ENCODE measurements at regions not wholly inside any gene's neighbourhood (a gene's known extent, or its start where the extent isn't known, plus 50 kb on each side); places are given as distances from the start of the nearest gene placed in this dataset.

- no peaks in the 10 kb centered on the region for H3K9me3 ChIP-seq
- intact Hi-C loops (cut with DNase I): no loop called here
- H3K36me3 ChIP-seq (replicated peaks in 1 of 2; ENCODE audit: insufficient read depth in 1 of 2, low read depth in 2 of 2): no peaks in the 10 kb centered on the region
- TF ChIP-seq CTCF (IDR thresholded peaks at IDR 0.05) (no peak), POLR2A (IDR thresholded peaks at IDR 0.05) (no peak)
- WGBS, 2 donors: 32 to 48% methylated on average over 2 of the region's 2 CpGs
- H3K4me3 ChIP-seq: no peak overlapping the region
- DNase-seq (no peak), ATAC-seq (no peak)
- no peak overlapping the region for H3K27ac ChIP-seq
- H3K4me1 ChIP-seq: no peaks in the 10 kb centered on the region
- no peaks in the 10 kb centered on the region for H3K27me3 ChIP-seq
Observed at GRCh38 chr9:12274577-12274976, 418.6 kb upstream of the TYRP1 start.

- Histone ChIP-seq H3K4me1 (no peaks in the 10 kb centered on the region), H3K36me3 (replicated peaks in 1 of 2; ENCODE audit: insufficient read depth in 1 of 2, low read depth in 2 of 2) (no peaks in the 10 kb centered on the region), H3K27ac (no peak overlapping the region), H3K27me3 (no peaks in the 10 kb centered on the region), H3K4me3 (no peak overlapping the region), H3K9me3 (no peaks in the 10 kb centered on the region)
- ATAC-seq (no peak), DNase-seq (no peak)
- TF ChIP-seq CTCF (IDR thresholded peaks at IDR 0.05): no peak
- no peak for TF ChIP-seq POLR2A (IDR thresholded peaks at IDR 0.05)
- intact Hi-C loops (cut with DNase I): no loop called here
- 52 to 66% methylated on average over 1 of the region's 1 CpG for WGBS, 2 donors
Observed at GRCh38 chr9:12276505-12276904, 416.7 kb upstream of the TYRP1 start.

- Histone ChIP-seq H3K36me3 (replicated peaks in 1 of 2; ENCODE audit: insufficient read depth in 1 of 2, low read depth in 2 of 2) (no peaks in the 10 kb centered on the region), H3K9me3 (no peaks in the 10 kb centered on the region), H3K27ac (no peak overlapping the region), H3K27me3 (no peaks in the 10 kb centered on the region), H3K4me3 (no peak overlapping the region), H3K4me1 (no peaks in the 10 kb centered on the region)
- TF ChIP-seq POLR2A (IDR thresholded peaks at IDR 0.05) (no peak), CTCF (IDR thresholded peaks at IDR 0.05) (no peak)
- ATAC-seq (no peak), DNase-seq (no peak)
- intact Hi-C loops (cut with DNase I): no loop called here
Observed at GRCh38 chr9:12289711-12290110, 403.5 kb upstream of the TYRP1 start.

- DNase-seq: no peak
- no peaks in the 10 kb centered on the region for H3K36me3 ChIP-seq (replicated peaks in 1 of 2; ENCODE audit: insufficient read depth in 1 of 2, low read depth in 2 of 2)
- no peaks in the 10 kb centered on the region for H3K4me1 ChIP-seq
- H3K9me3 ChIP-seq: no peaks in the 10 kb centered on the region
- 60 to 80% methylated on average over 1 to 3 of the region's 3 CpGs for WGBS, 2 donors
- H3K4me3 ChIP-seq: no peak overlapping the region
- H3K27ac ChIP-seq: no peak overlapping the region
- intact Hi-C loops (cut with DNase I): no loop called here
- H3K27me3 ChIP-seq: no peaks in the 10 kb centered on the region
- ATAC-seq: no peak
- TF ChIP-seq POLR2A (IDR thresholded peaks at IDR 0.05) (no peak), CTCF (IDR thresholded peaks at IDR 0.05) (no peak)
Observed at GRCh38 chr9:12290166-12290869, 402.9 kb upstream of the TYRP1 start.

GRCh38 chr9:12305211-12305610, 388.0 kb upstream of the TYRP1 start:
- no peak for TF ChIP-seq CTCF (IDR thresholded peaks at IDR 0.05)
- no peak for TF ChIP-seq POLR2A (IDR thresholded peaks at IDR 0.05)
- ATAC-seq: no peak
- Histone ChIP-seq H3K36me3 (replicated peaks in 1 of 2; ENCODE audit: insufficient read depth in 1 of 2, low read depth in 2 of 2) (no peaks in the 10 kb centered on the region), H3K27ac (no peak overlapping the region), H3K4me1 (no peaks in the 10 kb centered on the region), H3K27me3 (no peaks in the 10 kb centered on the region), H3K9me3 (no peaks in the 10 kb centered on the region), H3K4me3 (no peak overlapping the region)
- intact Hi-C loops (cut with DNase I): no loop called here
- WGBS, 2 donors: 70 to 78% methylated on average over 1 of the region's 1 CpG
- DNase-seq: no peak

Measured in body of pancreas (tissue), 4 donors.